SH-SY5Y (cell line): ENCODE measurements at regions not wholly inside any gene's neighbourhood (a gene's known extent, or its start where the extent isn't known, plus 50 kb on each side); places are given as distances from the start of the nearest gene placed in this dataset.

Source experiments
- GATA2 ChIP-seq: IDR thresholded peaks from 2 replicates; pipeline ENCODE4 v1.6.1; 2011; ENCODE audit warnings: mild to moderate bottlenecking, low read depth, low read length
- GATA3 ChIP-seq: IDR thresholded peaks from 2 replicates; pipeline ENCODE4 v1.6.1; 2011; ENCODE audit warnings: low read depth, mild to moderate bottlenecking, low read length, moderate library complexity

GRCh38 chr5:145245354-145245753, 589.8 kb downstream of the PRELID2 start:
- TF ChIP-seq GATA3 (no peak), GATA2 (no peak)
